Liver (tissue), 8 donors: ENCODE measurements at regions not wholly inside any gene's neighbourhood (a gene's known extent, or its start where the extent isn't known, plus 50 kb on each side); places are given as distances from the start of the nearest gene placed in this dataset.

Experiments used
- DNase-seq: peaks from one replicate; pipeline ENCODE4 v3.0.0-alpha.2; 2017; ENCODE audit warnings: low spot score
- H3K27ac ChIP-seq, 2 donors: one replicate each; pipeline ENCODE4 v1.7.0; 2013; ENCODE audit warnings: inconsistent platforms in 2 of 2, low read length in 2 of 2, control low read depth in 1 of 2, low read depth in 1 of 2, mild to moderate bottlenecking in 1 of 2
- H3K27me3 ChIP-seq, 4 donors: one replicate each; pipeline versions ENCODE4 v1.6.1 to v1.7.0; 2013; ENCODE audit warnings: low read length in 3 of 4, inconsistent platforms in 1 of 4, mild to moderate bottlenecking in 1 of 4, moderate library complexity in 1 of 4; ENCODE audit not compliant: control insufficient read depth in 4 of 4, insufficient read depth in 4 of 4
- H3K36me3 ChIP-seq, 4 donors: one replicate each; pipeline versions ENCODE4 v1.6.1 to v1.7.0; 2013; ENCODE audit warnings: low read length in 3 of 4, mild to moderate bottlenecking in 3 of 4, low read depth in 1 of 4, moderate library complexity in 1 of 4; ENCODE audit not compliant: control insufficient read depth in 4 of 4, insufficient read depth in 3 of 4
- H3K4me1 ChIP-seq, 4 donors: one replicate each; pipeline versions ENCODE4 v1.6.1 to v1.7.0; 2013; ENCODE audit warnings: low read length in 3 of 4, mild to moderate bottlenecking in 3 of 4, moderate library complexity in 1 of 4; ENCODE audit not compliant: control insufficient read depth in 4 of 4, insufficient read depth in 4 of 4
- H3K4me3 ChIP-seq, 3 donors: one replicate each; pipeline versions ENCODE4 v1.6.1 to v1.7.0; 2013; ENCODE audit warnings: low read length in 3 of 3, control low read depth in 1 of 3, low read depth in 1 of 3, mild to moderate bottlenecking in 1 of 3
- H3K9ac ChIP-seq, 2 donors: one replicate each; pipeline ENCODE4 v1.7.0; 2013; ENCODE audit warnings: low read length in 2 of 2, mild to moderate bottlenecking in 2 of 2, moderate library complexity in 2 of 2, control low read depth in 1 of 2, low read depth in 1 of 2
- H3K9me3 ChIP-seq, 4 donors: one replicate each; pipeline versions ENCODE4 v1.6.1 to v1.7.0; 2013; ENCODE audit warnings: low read length in 3 of 4; ENCODE audit not compliant: control insufficient read depth in 4 of 4
- ATF3 ChIP-seq: IDR thresholded peaks from 2 replicates; pipeline ENCODE4 v1.6.1; 2016; ENCODE audit warnings: antibody characterized with exemption
- CTCF ChIP-seq: fragments of 150-350 bp; IDR thresholded peaks from 2 replicates; pipeline ENCODE4 v1.5.1; 2017; ENCODE audit warnings: improper control_type of control experiment, low read depth, low read length; ENCODE audit not compliant: missing input control
- FOXA1 ChIP-seq: IDR thresholded peaks from 2 replicates; pipeline ENCODE4 v1.6.1; 2016; ENCODE audit warnings: antibody characterized with exemption
- FOXA2 ChIP-seq: IDR thresholded peaks from 2 replicates; pipeline ENCODE4 v1.6.1; 2016; ENCODE audit warnings: antibody characterized with exemption
- GABPA ChIP-seq, 2 donors: IDR thresholded peaks in 1 of 2; conservative IDR thresholded peaks in 1 of 2; 2 replicates each; pipeline ENCODE4 v1.6.1; 2016; ENCODE audit warnings: antibody characterized with exemption in 2 of 2, mild to moderate bottlenecking in 1 of 2, moderate library complexity in 1 of 2
- HNF4A ChIP-seq, 2 donors: conservative IDR thresholded peaks; 2 replicates each; pipeline ENCODE4 v1.6.1; 2016; ENCODE audit warnings: antibody characterized with exemption in 2 of 2, mild to moderate bottlenecking in 2 of 2
- HNF4G ChIP-seq: IDR thresholded peaks from 2 replicates; pipeline ENCODE4 v1.6.1; 2016; ENCODE audit warnings: antibody characterized with exemption
- MAX ChIP-seq: IDR thresholded peaks from 2 replicates; pipeline ENCODE4 v1.6.1; 2016; ENCODE audit warnings: antibody characterized with exemption
- NR2F2 ChIP-seq: IDR thresholded peaks from 2 replicates; pipeline ENCODE4 v1.6.1; 2016; ENCODE audit warnings: antibody characterized with exemption
- RAD21 ChIP-seq, 2 donors: IDR thresholded peaks; 2 replicates each; pipeline ENCODE4 v1.6.1; 2016; ENCODE audit warnings: antibody characterized with exemption in 2 of 2, mild to moderate bottlenecking in 2 of 2
- REST ChIP-seq: IDR thresholded peaks from 2 replicates; pipeline ENCODE4 v1.6.1; 2016; ENCODE audit warnings: antibody characterized with exemption, mild to moderate bottlenecking
- RXRA ChIP-seq, 2 donors: IDR thresholded peaks; 2 replicates each; pipeline ENCODE4 v1.6.1; 2017 to 2018; ENCODE audit warnings: antibody characterized with exemption in 2 of 2, mild to moderate bottlenecking in 1 of 2
- SP1 ChIP-seq: IDR thresholded peaks from 2 replicates; pipeline ENCODE4 v1.6.1; 2018; ENCODE audit warnings: antibody characterized with exemption, mild to moderate bottlenecking
- TAF1 ChIP-seq: conservative IDR thresholded peaks from 2 replicates; pipeline ENCODE4 v1.6.1; 2016; ENCODE audit warnings: antibody characterized with exemption, mild to moderate bottlenecking
- YY1 ChIP-seq: IDR thresholded peaks from 2 replicates; pipeline ENCODE4 v1.6.1; 2016; ENCODE audit warnings: antibody characterized with exemption, mild to moderate bottlenecking
- ZBTB33 ChIP-seq: IDR thresholded peaks from 2 replicates; pipeline ENCODE4 v1.6.1; 2016; ENCODE audit warnings: antibody characterized with exemption
- WGBS: extraction: QIAGEN DNeasy Blood & Tissue Kit; methylation state at CpG from one replicate; pipeline ENCODE4 v1.1.7; 2013; 5-methylcytosine and 5-hydroxymethylcytosine counted together
- donor health status: healthy.
- donor health status: healthy.
- donor health status: healthy.
- donor health status: healthy.
- donor health status: healthy.

- Histone ChIP-seq H3K9ac (no peak overlapping the region), H3K27me3 (no peaks in the 10 kb centered on the region), H3K27ac (no peak overlapping the region), H3K9me3 (no peaks in the 10 kb centered on the region), H3K4me1 (no peaks in the 10 kb centered on the region), H3K4me3 (no peak overlapping the region), H3K36me3 (no peaks in the 10 kb centered on the region)
- no peak for DNase-seq
- TF ChIP-seq YY1 (no peak), CTCF (no peak), MAX (no peak), GABPA (IDR thresholded peaks at IDR 0.05 in 1 of 2, conservative IDR thresholded peaks at IDR 0.05 in 1 of 2) (no peak), FOXA2 (no peak)
Observed at GRCh38 chr4:135177321-135177720, 975.7 kb upstream of the PABPC4L start.

- 96% methylated on average over 2 of the region's 2 CpGs for WGBS
- H3K9ac ChIP-seq, result no peak overlapping the region
- H3K27ac ChIP-seq, result no peak overlapping the region
- no peaks in the 10 kb centered on the region for H3K27me3 ChIP-seq
- no peaks in the 10 kb centered on the region for H3K9me3 ChIP-seq
- TF ChIP-seq TAF1 (no peak), FOXA1 (no peak), MAX (no peak), RAD21 (IDR thresholded peaks at IDR 0.05) (no peak)
- H3K36me3 ChIP-seq, result no peaks in the 10 kb centered on the region
- no peak overlapping the region for H3K4me3 ChIP-seq
- no peaks in the 10 kb centered on the region for H3K4me1 ChIP-seq
- no peak for DNase-seq
Observed at GRCh38 chr4:135166661-135167060, 965.1 kb upstream of the PABPC4L start.

- no peak for DNase-seq
- H3K36me3 ChIP-seq, result no peaks in the 10 kb centered on the region
- no peaks in the 10 kb centered on the region for H3K4me1 ChIP-seq
- TF ChIP-seq YY1, result no peak
- TF ChIP-seq HNF4A (conservative IDR thresholded peaks at IDR 0.05), result no peak
- TF ChIP-seq SP1, result no peak
- TF ChIP-seq ZBTB33, result no peak
- TF ChIP-seq FOXA1, result no peak
- no peak for TF ChIP-seq GABPA (IDR thresholded peaks at IDR 0.05 in 1 of 2, conservative IDR thresholded peaks at IDR 0.05 in 1 of 2)
- TF ChIP-seq RXRA (IDR thresholded peaks at IDR 0.05), result no peak
- no peak for TF ChIP-seq NR2F2
- no peak for TF ChIP-seq CTCF
- no peak for TF ChIP-seq MAX
- TF ChIP-seq FOXA2, result no peak
- no peak for TF ChIP-seq HNF4G
- TF ChIP-seq ATF3, result no peak
- no peak for TF ChIP-seq RAD21 (IDR thresholded peaks at IDR 0.05)
- TF ChIP-seq REST, result no peak
- no peaks in the 10 kb centered on the region for H3K27me3 ChIP-seq
- WGBS, result 85% methylated on average over 5 of the region's 5 CpGs
- H3K9ac ChIP-seq, result no peak overlapping the region
- no peaks in the 10 kb centered on the region for H3K9me3 ChIP-seq
- H3K4me3 ChIP-seq, result no peak overlapping the region
- H3K27ac ChIP-seq, result no peak overlapping the region
Observed at GRCh38 chr4:135164601-135165000, 963.0 kb upstream of the PABPC4L start.
